SK-N-SH treated with all-trans-retinoic acid at 6 μM for 48 hours (cell line): ENCODE measurements at regions not wholly inside any gene's neighbourhood (a gene's known extent, or its start where the extent isn't known, plus 50 kb on each side); places are given as distances from the start of the nearest gene placed in this dataset.

Experiments used
- ATAC-seq: fragments of 200-7000 bp; cut with Tn5 transposase; 3 replicates; pipeline ENCODE4 v1.9.1; 2020; ENCODE audit warnings: mild to moderate bottlenecking, moderate library complexity
- ARNTL ChIP-seq: fragments of 450-650 bp; formaldehyde crosslinking; IDR thresholded peaks from 2 replicates; pipeline ENCODE4 v1.5.0; 2020; ENCODE audit warnings: low read depth, mild to moderate bottlenecking, moderate library complexity, borderline replicate concordance
- BACH2 ChIP-seq: fragments of 250-450 bp; sonication (Bioruptor Pico); IDR thresholded peaks from 2 replicates; pipeline ENCODE4 v1.9.0; 2021; ENCODE audit warnings: mild to moderate bottlenecking, borderline replicate concordance
- CSRNP3 ChIP-seq: fragments of 250-450 bp; sonication (Bioruptor Pico); IDR thresholded peaks from 2 replicates; pipeline ENCODE4 v1.5.1; 2021; ENCODE audit warnings: mild to moderate bottlenecking, moderate library complexity
- ESRRG ChIP-seq: fragments of 250-450 bp; sonication (Bioruptor Pico); IDR thresholded peaks from 2 replicates; pipeline ENCODE4 v1.6.1; 2021; ENCODE audit warnings: mild to moderate bottlenecking
- ISL1 ChIP-seq: fragments of 250-450 bp; sonication (Bioruptor Pico); IDR thresholded peaks from 2 replicates; pipeline ENCODE4 v2.1.2; 2022; ENCODE audit warnings: mild to moderate bottlenecking, moderate library complexity
- OSR1 ChIP-seq: fragments of 250-450 bp; sonication (Bioruptor Pico); IDR thresholded peaks from 2 replicates; pipeline ENCODE4 v1.8.0; 2022; ENCODE audit warnings: moderate library complexity, mild to moderate bottlenecking, inconsistent platforms
- PATZ1 ChIP-seq: fragments of 250-450 bp; sonication (Bioruptor Pico); IDR thresholded peaks from 2 replicates; pipeline ENCODE4 v1.8.0; 2020; ENCODE audit warnings: mild to moderate bottlenecking, moderate library complexity, borderline replicate concordance
- POU6F1 ChIP-seq: fragments of 250-450 bp; sonication (Bioruptor Pico); IDR thresholded peaks from 2 replicates; pipeline ENCODE4 v1.8.0; 2021; ENCODE audit warnings: low read depth, mild to moderate bottlenecking, moderate library complexity, borderline replicate concordance
- PPARA ChIP-seq: fragments of 250-450 bp; sonication (Bioruptor Pico); IDR thresholded peaks from 2 replicates; pipeline ENCODE4 v1.5.0; 2020; ENCODE audit warnings: mild to moderate bottlenecking, borderline replicate concordance
- RARB ChIP-seq: fragments of 250-450 bp; sonication (Bioruptor Pico); IDR thresholded peaks from 2 replicates; pipeline ENCODE4 v1.8.0; 2021; ENCODE audit warnings: mild to moderate bottlenecking, moderate library complexity
- SNAI2 ChIP-seq: fragments of 250-450 bp; sonication (Bioruptor Pico); IDR thresholded peaks from 2 replicates; pipeline ENCODE4 v1.5.0; 2020; ENCODE audit warnings: mild to moderate bottlenecking, moderate library complexity
- TCF4 ChIP-seq: fragments of 250-450 bp; sonication (Bioruptor Pico); IDR thresholded peaks from 2 replicates; pipeline ENCODE4 v1.8.0; 2021; ENCODE audit warnings: mild to moderate bottlenecking, moderate library complexity, borderline replicate concordance
- TOX ChIP-seq: fragments of 250-450 bp; sonication (Bioruptor Pico); IDR thresholded peaks from 2 replicates; pipeline ENCODE4 v1.8.0; 2021; ENCODE audit warnings: mild to moderate bottlenecking, moderate library complexity, borderline replicate concordance
- TSHZ2 ChIP-seq: fragments of 250-450 bp; sonication (Bioruptor Pico); IDR thresholded peaks from 2 replicates; pipeline ENCODE4 v1.5.0; 2020; ENCODE audit warnings: mild to moderate bottlenecking, moderate library complexity
- ZC3H10 ChIP-seq: fragments of 250-450 bp; sonication (Bioruptor Pico); IDR thresholded peaks from 2 replicates; pipeline ENCODE4 v1.5.1; 2021; ENCODE audit warnings: mild to moderate bottlenecking, moderate library complexity
- ZFP3 ChIP-seq: fragments of 250-450 bp; sonication (Bioruptor Pico); IDR thresholded peaks from 2 replicates; pipeline ENCODE4 v1.5.0; 2020; ENCODE audit warnings: mild to moderate bottlenecking, moderate library complexity
- ZNF565 ChIP-seq: fragments of 450-650 bp; formaldehyde crosslinking; conservative IDR thresholded peaks from 2 replicates; pipeline ENCODE4 v1.5.0; 2020; ENCODE audit warnings: low read depth, mild to moderate bottlenecking, moderate library complexity
- ZNF70 ChIP-seq: fragments of 450-650 bp; formaldehyde crosslinking; IDR thresholded peaks from 2 replicates; pipeline ENCODE4 v1.5.0; 2020; ENCODE audit warnings: mild to moderate bottlenecking, moderate library complexity
- ZNF8 ChIP-seq: fragments of 450-650 bp; formaldehyde crosslinking; IDR thresholded peaks from 2 replicates; pipeline ENCODE4 v1.5.0; 2020; ENCODE audit warnings: mild to moderate bottlenecking, moderate library complexity

- no peak for ATAC-seq
These were observed 347.9 kb downstream of the LTN1 start for GRCh38 chr21:28644762-28645161.

GRCh38 chr21:28642891-28643290 is 349.8 kb downstream of the LTN1 start:
- ATAC-seq = no peak
- TF ChIP-seq ZFP3 = no peak
- no peak for TF ChIP-seq ZNF565 (CRISPR knock-in tag)
- TF ChIP-seq TCF4 (CRISPR knock-in tag) = no peak
- TF ChIP-seq OSR1 (CRISPR knock-in tag) = no peak
- TF ChIP-seq ISL1 = no peak
- TF ChIP-seq ARNTL (CRISPR knock-in tag) = no peak
- no peak for TF ChIP-seq CSRNP3 (CRISPR knock-in tag)
- no peak for TF ChIP-seq ZNF8
- TF ChIP-seq SNAI2 (CRISPR knock-in tag) = no peak
- no peak for TF ChIP-seq ZC3H10 (CRISPR knock-in tag)
- TF ChIP-seq PATZ1 (CRISPR knock-in tag) = no peak
- TF ChIP-seq, all 23 proteins: peak for 0

More at GRCh38 chr21:28644762-28645161, 347.9 kb downstream of the LTN1 start:
- no peak for TF ChIP-seq PPARA (CRISPR knock-in tag)
- no peak for TF ChIP-seq ARNTL (CRISPR knock-in tag)
- TF ChIP-seq ESRRG (CRISPR knock-in tag) = no peak
- no peak for TF ChIP-seq TOX (CRISPR knock-in tag)
- no peak for TF ChIP-seq CSRNP3 (CRISPR knock-in tag)
- TF ChIP-seq PATZ1 (CRISPR knock-in tag) = no peak
- TF ChIP-seq TSHZ2 (CRISPR knock-in tag) = no peak
- no peak for TF ChIP-seq ISL1
- no peak for TF ChIP-seq ZNF8
- TF ChIP-seq TCF4 (CRISPR knock-in tag) = no peak
- TF ChIP-seq POU6F1 (CRISPR knock-in tag) = no peak
- no peak for TF ChIP-seq RARB (CRISPR knock-in tag)
- no peak for TF ChIP-seq SNAI2 (CRISPR knock-in tag)
- TF ChIP-seq ZNF70 = no peak

GRCh38 chr21:28641731-28642130 is 350.9 kb downstream of the LTN1 start:
- ATAC-seq = no peak
- no peak for TF ChIP-seq POU6F1 (CRISPR knock-in tag)
- TF ChIP-seq CSRNP3 (CRISPR knock-in tag) = no peak
- TF ChIP-seq PPARA (CRISPR knock-in tag) = no peak
- no peak for TF ChIP-seq ESRRG (CRISPR knock-in tag)
- no peak for TF ChIP-seq ZFP3
- no peak for TF ChIP-seq ZNF70
- no peak for TF ChIP-seq ISL1
- no peak for TF ChIP-seq BACH2
- no peak for TF ChIP-seq TCF4 (CRISPR knock-in tag)
